ENCODE measurements at regions not wholly inside any gene's neighbourhood (a gene's known extent, or its start where the extent isn't known, plus 50 kb on each side); places are given as distances from the start of the nearest gene placed in this dataset.

GRCh38 chr5:58123501-58123900 is 336.4 kb downstream of the PLK2 start:
- no peaks in the 10 kb centered on the region for H3K36me3 ChIP-seq (ENCODE audit: control insufficient read depth in 1 of 2, insufficient read depth in 2 of 2, low read length in 2 of 2)
- peaks cover 0 to 6% of the 10 kb centered on the region in 2 donors for H3K4me1 ChIP-seq (ENCODE audit: control insufficient read depth in 1 of 2, insufficient read depth in 2 of 2, low read length in 2 of 2)
- no peaks in the 10 kb centered on the region for H3K27me3 ChIP-seq (ENCODE audit: low read depth, low read length)
- no peak overlapping the region for H3K4me3 ChIP-seq (ENCODE audit: low read depth in 1 of 2, low read length in 2 of 2)
- no peak overlapping the region for H3K27ac ChIP-seq (ENCODE audit: low read length)
- H3K9me3 ChIP-seq (ENCODE audit: control insufficient read depth in 1 of 2, low read length in 2 of 2): no peaks in the 10 kb centered on the region

GRCh38 chr5:58122848-58123392 is 337.0 kb downstream of the PLK2 start:
- no peak overlapping the region for H3K27ac ChIP-seq (ENCODE audit: low read length)
- no peaks in the 10 kb centered on the region for H3K36me3 ChIP-seq (ENCODE audit: control insufficient read depth in 1 of 2, insufficient read depth in 2 of 2, low read length in 2 of 2)
- peaks cover 0 to 6% of the 10 kb centered on the region in 2 donors for H3K4me1 ChIP-seq (ENCODE audit: control insufficient read depth in 1 of 2, insufficient read depth in 2 of 2, low read length in 2 of 2)
- H3K27me3 ChIP-seq (ENCODE audit: low read depth, low read length): no peaks in the 10 kb centered on the region
- H3K4me3 ChIP-seq (ENCODE audit: low read depth in 1 of 2, low read length in 2 of 2): no peak overlapping the region
- H3K9me3 ChIP-seq (ENCODE audit: control insufficient read depth in 1 of 2, low read length in 2 of 2): no peaks in the 10 kb centered on the region

- no peak overlapping the region for H3K27ac ChIP-seq (ENCODE audit: low read length)
- H3K36me3 ChIP-seq (ENCODE audit: control insufficient read depth in 1 of 2, insufficient read depth in 2 of 2, low read length in 2 of 2): no peaks in the 10 kb centered on the region
- no peaks in the 10 kb centered on the region for H3K9me3 ChIP-seq (ENCODE audit: control insufficient read depth in 1 of 2, low read length in 2 of 2)
- H3K4me1 ChIP-seq (ENCODE audit: control insufficient read depth in 1 of 2, insufficient read depth in 2 of 2, low read length in 2 of 2): peaks cover 0 to 2% of the 10 kb centered on the region in 2 donors
- no peaks in the 10 kb centered on the region for H3K27me3 ChIP-seq (ENCODE audit: low read depth, low read length)
- no peak overlapping the region for H3K4me3 ChIP-seq (ENCODE audit: low read depth in 1 of 2, low read length in 2 of 2)
Measured at GRCh38 chr5:58122157-58122556, 337.7 kb downstream of the PLK2 start.

- no peaks in the 10 kb centered on the region for H3K9me3 ChIP-seq (ENCODE audit: control insufficient read depth in 1 of 2, low read length in 2 of 2)
- H3K4me1 ChIP-seq (ENCODE audit: control insufficient read depth in 1 of 2, insufficient read depth in 2 of 2, low read length in 2 of 2): no peaks in the 10 kb centered on the region
- H3K27ac ChIP-seq (ENCODE audit: low read length): no peak overlapping the region
- H3K4me3 ChIP-seq (ENCODE audit: low read depth in 1 of 2, low read length in 2 of 2): no peak overlapping the region
- no peaks in the 10 kb centered on the region for H3K36me3 ChIP-seq (ENCODE audit: control insufficient read depth in 1 of 2, insufficient read depth in 2 of 2, low read length in 2 of 2)
- no peaks in the 10 kb centered on the region for H3K27me3 ChIP-seq (ENCODE audit: low read depth, low read length)
Measured at GRCh38 chr5:58121391-58121790, 338.5 kb downstream of the PLK2 start.

- no peak overlapping the region for H3K4me3 ChIP-seq (ENCODE audit: low read depth in 1 of 2, low read length in 2 of 2)
- H3K27ac ChIP-seq (ENCODE audit: low read length): no peak overlapping the region
- no peaks in the 10 kb centered on the region for H3K9me3 ChIP-seq (ENCODE audit: control insufficient read depth in 1 of 2, low read length in 2 of 2)
- H3K27me3 ChIP-seq (ENCODE audit: low read depth, low read length): no peaks in the 10 kb centered on the region
- no peaks in the 10 kb centered on the region for H3K4me1 ChIP-seq (ENCODE audit: control insufficient read depth in 1 of 2, insufficient read depth in 2 of 2, low read length in 2 of 2)
- H3K36me3 ChIP-seq (ENCODE audit: control insufficient read depth in 1 of 2, insufficient read depth in 2 of 2, low read length in 2 of 2): no peaks in the 10 kb centered on the region
Measured at GRCh38 chr5:58117542-58117941, 342.3 kb downstream of the PLK2 start.

- no peak overlapping the region for H3K27ac ChIP-seq (ENCODE audit: low read length)
- H3K9me3 ChIP-seq (ENCODE audit: control insufficient read depth in 1 of 2, low read length in 2 of 2): no peaks in the 10 kb centered on the region
- no peaks in the 10 kb centered on the region for H3K27me3 ChIP-seq (ENCODE audit: low read depth, low read length)
- no peaks in the 10 kb centered on the region for H3K36me3 ChIP-seq (ENCODE audit: control insufficient read depth in 1 of 2, insufficient read depth in 2 of 2, low read length in 2 of 2)
- H3K4me3 ChIP-seq (ENCODE audit: low read depth in 1 of 2, low read length in 2 of 2): no peak overlapping the region
- no peaks in the 10 kb centered on the region for H3K4me1 ChIP-seq (ENCODE audit: control insufficient read depth in 1 of 2, insufficient read depth in 2 of 2, low read length in 2 of 2)
Measured at GRCh38 chr5:58116346-58116745, 343.5 kb downstream of the PLK2 start.

GRCh38 chr5:58115811-58116210 is 344.1 kb downstream of the PLK2 start:
- Histone ChIP-seq H3K9me3 (ENCODE audit: control insufficient read depth in 1 of 2, low read length in 2 of 2) (no peaks in the 10 kb centered on the region), H3K27me3 (ENCODE audit: low read depth, low read length) (no peaks in the 10 kb centered on the region), H3K4me3 (ENCODE audit: low read depth in 1 of 2, low read length in 2 of 2) (no peak overlapping the region), H3K27ac (ENCODE audit: low read length) (no peak overlapping the region), H3K4me1 (ENCODE audit: control insufficient read depth in 1 of 2, insufficient read depth in 2 of 2, low read length in 2 of 2) (no peaks in the 10 kb centered on the region), H3K36me3 (ENCODE audit: control insufficient read depth in 1 of 2, insufficient read depth in 2 of 2, low read length in 2 of 2) (no peaks in the 10 kb centered on the region)

DNA sequence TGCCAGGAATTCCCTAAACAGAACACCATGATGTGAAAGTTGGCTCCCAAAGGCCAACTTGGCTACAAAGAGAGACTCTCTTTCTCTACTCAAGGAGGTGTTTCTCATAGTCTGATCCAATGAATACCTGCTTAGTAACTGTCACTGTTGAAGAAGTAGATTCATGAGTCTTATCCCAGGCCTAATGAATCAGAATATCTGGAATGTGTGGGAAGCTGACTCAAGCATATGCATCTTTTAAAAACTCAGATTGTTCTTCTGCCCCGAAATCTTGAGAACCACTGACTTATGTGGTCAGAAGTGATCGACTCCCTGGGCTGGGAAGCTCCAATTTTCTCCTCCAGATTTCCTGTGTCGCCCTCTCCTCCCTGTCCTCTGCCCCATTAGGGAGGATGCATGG is 345.6 kb downstream of the PLK2 start:
- Histone ChIP-seq H3K4me3 (ENCODE audit: low read depth in 1 of 2, low read length in 2 of 2) (no peak overlapping the region), H3K27ac (ENCODE audit: low read length) (no peak overlapping the region), H3K9me3 (ENCODE audit: control insufficient read depth in 1 of 2, low read length in 2 of 2) (no peaks in the 10 kb centered on the region), H3K27me3 (ENCODE audit: low read depth, low read length) (no peaks in the 10 kb centered on the region), H3K4me1 (ENCODE audit: control insufficient read depth in 1 of 2, insufficient read depth in 2 of 2, low read length in 2 of 2) (no peaks in the 10 kb centered on the region), H3K36me3 (ENCODE audit: control insufficient read depth in 1 of 2, insufficient read depth in 2 of 2, low read length in 2 of 2) (no peaks in the 10 kb centered on the region)

GRCh38 chr5:58113172-58113571 is 346.7 kb downstream of the PLK2 start:
- no peak overlapping the region for H3K4me3 ChIP-seq (ENCODE audit: low read depth in 1 of 2, low read length in 2 of 2)
- H3K9me3 ChIP-seq (ENCODE audit: control insufficient read depth in 1 of 2, low read length in 2 of 2): no peaks in the 10 kb centered on the region
- H3K4me1 ChIP-seq (ENCODE audit: control insufficient read depth in 1 of 2, insufficient read depth in 2 of 2, low read length in 2 of 2): no peaks in the 10 kb centered on the region
- no peaks in the 10 kb centered on the region for H3K27me3 ChIP-seq (ENCODE audit: low read depth, low read length)
- no peak overlapping the region for H3K27ac ChIP-seq (ENCODE audit: low read length)
- H3K36me3 ChIP-seq (ENCODE audit: control insufficient read depth in 1 of 2, insufficient read depth in 2 of 2, low read length in 2 of 2): no peaks in the 10 kb centered on the region

DNA sequence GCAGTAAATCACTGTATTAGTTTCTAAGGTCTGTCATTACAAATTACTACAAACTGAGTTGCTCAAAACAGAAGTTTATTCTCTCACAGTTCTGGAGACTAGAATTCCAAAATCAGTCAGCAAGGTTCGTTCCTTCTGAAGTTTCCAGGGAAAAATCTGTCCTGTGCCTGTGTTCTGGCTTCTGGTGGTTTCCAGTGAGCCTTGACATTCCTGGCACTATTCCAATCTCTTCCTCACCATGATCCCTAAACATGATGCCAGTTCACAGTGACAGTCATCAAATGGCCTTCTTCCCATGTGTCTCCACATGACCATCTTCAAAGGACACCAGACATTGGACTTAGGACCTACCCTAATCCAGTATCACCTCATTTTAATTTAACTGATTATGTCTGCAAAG is 351.4 kb downstream of the PLK2 start:
- no peak overlapping the region for H3K4me3 ChIP-seq (ENCODE audit: low read depth in 1 of 2, low read length in 2 of 2)
- no peaks in the 10 kb centered on the region for H3K9me3 ChIP-seq (ENCODE audit: control insufficient read depth in 1 of 2, low read length in 2 of 2)

GRCh38 chr5:58107704-58108103 is 352.2 kb downstream of the PLK2 start:
- Histone ChIP-seq H3K9me3 (ENCODE audit: control insufficient read depth in 1 of 2, low read length in 2 of 2) (no peaks in the 10 kb centered on the region), H3K4me1 (ENCODE audit: control insufficient read depth in 1 of 2, insufficient read depth in 2 of 2, low read length in 2 of 2) (no peaks in the 10 kb centered on the region), H3K27ac (ENCODE audit: low read length) (no peak overlapping the region), H3K27me3 (ENCODE audit: low read depth, low read length) (no peaks in the 10 kb centered on the region), H3K4me3 (ENCODE audit: low read depth in 1 of 2, low read length in 2 of 2) (no peak overlapping the region), H3K36me3 (ENCODE audit: control insufficient read depth in 1 of 2, insufficient read depth in 2 of 2, low read length in 2 of 2) (no peaks in the 10 kb centered on the region)

More for the DNA sequence above, 351.4 kb downstream of the PLK2 start:
- Histone ChIP-seq H3K4me1 (ENCODE audit: control insufficient read depth in 1 of 2, insufficient read depth in 2 of 2, low read length in 2 of 2) (no peaks in the 10 kb centered on the region), H3K27ac (ENCODE audit: low read length) (no peak overlapping the region), H3K36me3 (ENCODE audit: control insufficient read depth in 1 of 2, insufficient read depth in 2 of 2, low read length in 2 of 2) (no peaks in the 10 kb centered on the region), H3K27me3 (ENCODE audit: low read depth, low read length) (no peaks in the 10 kb centered on the region)

DNA sequence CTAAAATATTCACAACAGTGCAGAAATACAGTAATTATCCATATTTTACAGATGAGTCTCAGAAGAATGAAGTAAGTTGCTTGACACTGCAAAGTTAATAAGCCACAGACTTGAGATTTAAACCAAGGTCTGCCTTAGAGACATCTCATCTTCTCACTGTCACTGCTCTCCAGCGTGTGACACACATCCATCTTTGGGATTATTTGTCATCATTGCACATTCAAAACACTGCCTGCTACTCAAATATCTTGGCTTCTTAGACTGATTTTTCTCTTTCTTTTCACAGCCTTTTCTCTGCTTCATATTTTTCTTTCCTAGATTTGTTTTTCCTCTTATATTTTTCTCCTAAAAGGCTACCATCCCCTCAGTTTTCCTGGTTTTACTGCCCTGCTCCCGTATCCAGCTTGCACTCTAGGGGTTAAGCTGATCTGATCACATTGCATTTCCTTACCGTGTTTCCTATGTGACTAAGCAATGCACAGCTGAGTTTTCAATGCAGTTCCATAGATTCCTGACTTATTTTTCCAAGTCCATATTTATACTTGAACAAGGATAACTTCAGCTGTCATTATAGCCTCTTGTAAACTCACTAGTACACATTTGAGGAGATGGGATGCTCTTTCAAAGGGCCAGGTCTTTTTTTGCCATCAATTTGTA is 353.0 kb downstream of the PLK2 start:
- Histone ChIP-seq H3K27me3 (ENCODE audit: low read depth, low read length) (no peaks in the 10 kb centered on the region), H3K4me1 (ENCODE audit: control insufficient read depth in 1 of 2, insufficient read depth in 2 of 2, low read length in 2 of 2) (no peaks in the 10 kb centered on the region), H3K9me3 (ENCODE audit: control insufficient read depth in 1 of 2, low read length in 2 of 2) (no peaks in the 10 kb centered on the region), H3K4me3 (ENCODE audit: low read depth in 1 of 2, low read length in 2 of 2) (no peak overlapping the region), H3K36me3 (ENCODE audit: control insufficient read depth in 1 of 2, insufficient read depth in 2 of 2, low read length in 2 of 2) (no peaks in the 10 kb centered on the region), H3K27ac (ENCODE audit: low read length) (no peak overlapping the region)
